CD4-positive, alpha-beta T cell treated with Interleukin-21 for 1 hour (primary cell): ENCODE measurements at regions not wholly inside any gene's neighbourhood (a gene's known extent, or its start where the extent isn't known, plus 50 kb on each side); places are given as distances from the start of the nearest gene placed in this dataset.
"Not testable (repeated sequence)": the region's sequence is repeated elsewhere in the genome, so short reads cannot be mapped to it uniquely, and the experiment has no call there.

Experiments used
- DNase-seq: peaks from one replicate; pipeline ENCODE4 v3.0.0-alpha.2; 2020

GRCh38 chr3:137121704-137122314, 164.0 kb downstream of the IL20RB start:
- no peak for DNase-seq

DNA sequence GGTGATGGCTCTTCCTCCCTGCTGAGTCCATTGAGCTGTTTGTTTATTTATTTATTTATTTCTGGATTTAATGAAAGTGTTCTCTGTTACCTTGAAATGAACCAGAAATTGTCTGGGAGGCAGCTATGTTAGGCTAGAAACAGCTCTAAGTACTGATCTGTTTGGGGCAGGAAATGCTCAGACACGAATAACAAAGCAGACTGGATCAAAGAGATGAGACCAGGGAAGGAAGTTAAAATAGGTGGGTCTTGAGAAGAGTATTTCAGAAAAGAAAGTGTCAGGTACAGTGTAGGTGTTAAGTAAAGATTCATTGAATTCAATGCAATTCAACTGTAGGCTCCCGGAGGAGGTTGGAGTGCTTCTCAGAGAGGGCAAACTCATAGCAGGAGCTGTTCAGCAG, 173.3 kb downstream of the IL20RB start:
- DNase-seq = no peak

DNA sequence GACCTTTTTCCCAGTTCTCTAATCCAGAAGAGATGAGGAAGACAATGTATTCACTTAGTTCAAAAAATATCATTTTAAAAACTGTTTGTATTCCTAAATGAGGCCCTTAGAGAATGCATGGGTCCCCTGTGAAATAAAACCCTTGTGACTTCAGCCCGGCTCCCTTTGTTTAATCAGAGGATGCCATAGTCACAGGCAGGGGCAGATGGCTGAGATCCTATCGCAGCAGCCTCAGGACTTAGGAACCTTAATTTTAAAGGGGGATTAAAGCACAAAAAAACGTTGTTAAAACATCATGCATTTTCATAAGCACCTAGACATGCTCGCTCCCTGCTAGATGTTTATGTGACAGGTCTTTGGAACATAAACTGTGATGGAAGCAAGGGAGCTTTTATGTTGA, 176.6 kb downstream of the IL20RB start:
- no peak for DNase-seq

GRCh38 chr3:137148406-137148805, 190.6 kb downstream of the IL20RB start:
- no peak for DNase-seq

- no peak for DNase-seq
Observed at GRCh38 chr3:137148917-137149316, 191.1 kb downstream of the IL20RB start.

GRCh38 chr3:137150825-137151224, 193.0 kb downstream of the IL20RB start:
- DNase-seq = no peak

- not testable (repeated sequence) for DNase-seq
Observed at GRCh38 chr3:137153046-137153445, 195.3 kb downstream of the IL20RB start.

DNA sequence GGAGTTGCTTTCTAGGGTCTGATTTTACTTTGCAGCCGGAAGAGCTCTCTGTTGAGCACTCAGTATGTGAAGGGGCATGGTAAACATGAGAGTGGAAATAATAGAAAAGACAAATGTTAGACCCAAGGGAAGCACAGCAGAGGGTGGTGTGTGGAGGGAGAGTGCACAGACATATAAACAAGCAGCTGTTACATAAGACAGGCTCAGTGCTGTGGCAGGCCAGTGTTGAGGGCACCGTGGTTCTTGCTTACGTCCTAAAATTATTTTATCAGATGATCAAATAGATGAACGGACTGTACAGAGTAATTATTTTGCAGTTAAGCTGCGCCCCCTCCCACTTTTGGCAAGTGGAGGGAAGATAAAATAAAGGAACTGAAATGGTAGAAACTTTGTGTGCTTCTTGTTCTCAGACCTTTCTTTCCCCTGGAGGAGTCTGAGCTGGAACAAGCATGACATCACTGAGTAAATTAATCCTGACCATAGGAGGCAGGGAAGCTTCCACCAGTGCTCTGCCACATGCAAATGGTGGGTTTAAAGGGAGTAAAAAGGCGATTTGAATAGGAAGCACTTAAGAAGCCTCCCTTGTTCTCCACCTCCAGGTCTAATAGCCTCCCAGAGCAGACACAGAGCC, 205.6 kb downstream of the IL20RB start:
- no peak for DNase-seq

GRCh38 chr3:137163958-137164357, 206.2 kb downstream of the IL20RB start:
- DNase-seq = no peak

DNA sequence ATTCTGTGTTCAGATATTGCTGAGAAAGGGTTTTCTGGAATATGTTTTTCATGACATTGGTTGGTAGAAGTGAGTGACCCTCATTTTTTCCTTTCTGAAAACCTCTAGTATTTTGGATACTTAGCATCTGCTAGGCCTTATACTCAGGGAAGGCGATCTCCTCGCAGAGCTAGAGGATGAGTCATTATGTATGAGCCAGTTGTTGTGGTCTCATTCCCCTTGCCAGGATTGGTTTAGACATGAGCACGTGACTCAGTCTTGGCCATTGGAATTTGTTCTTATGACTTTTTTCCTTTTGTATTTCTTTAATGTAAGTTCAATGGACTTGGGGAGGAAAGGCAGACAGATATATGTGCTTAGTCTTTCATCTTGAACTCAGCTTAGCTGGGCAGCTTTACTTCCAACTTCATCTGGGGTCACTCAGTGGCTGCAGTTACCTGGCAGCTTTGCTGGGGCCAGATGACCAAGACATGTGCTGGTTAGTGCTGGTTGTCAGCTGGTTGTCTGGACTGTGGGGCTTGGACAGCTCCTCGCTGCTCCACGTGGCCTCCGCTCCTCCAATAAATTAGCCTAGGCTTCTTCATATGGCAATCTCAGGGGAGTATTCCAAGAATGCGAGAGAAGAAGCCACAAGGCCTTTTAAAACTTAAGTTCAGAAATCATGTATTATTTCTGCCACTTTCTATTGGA, 207.5 kb downstream of the IL20RB start:
- DNase-seq = no peak

DNA sequence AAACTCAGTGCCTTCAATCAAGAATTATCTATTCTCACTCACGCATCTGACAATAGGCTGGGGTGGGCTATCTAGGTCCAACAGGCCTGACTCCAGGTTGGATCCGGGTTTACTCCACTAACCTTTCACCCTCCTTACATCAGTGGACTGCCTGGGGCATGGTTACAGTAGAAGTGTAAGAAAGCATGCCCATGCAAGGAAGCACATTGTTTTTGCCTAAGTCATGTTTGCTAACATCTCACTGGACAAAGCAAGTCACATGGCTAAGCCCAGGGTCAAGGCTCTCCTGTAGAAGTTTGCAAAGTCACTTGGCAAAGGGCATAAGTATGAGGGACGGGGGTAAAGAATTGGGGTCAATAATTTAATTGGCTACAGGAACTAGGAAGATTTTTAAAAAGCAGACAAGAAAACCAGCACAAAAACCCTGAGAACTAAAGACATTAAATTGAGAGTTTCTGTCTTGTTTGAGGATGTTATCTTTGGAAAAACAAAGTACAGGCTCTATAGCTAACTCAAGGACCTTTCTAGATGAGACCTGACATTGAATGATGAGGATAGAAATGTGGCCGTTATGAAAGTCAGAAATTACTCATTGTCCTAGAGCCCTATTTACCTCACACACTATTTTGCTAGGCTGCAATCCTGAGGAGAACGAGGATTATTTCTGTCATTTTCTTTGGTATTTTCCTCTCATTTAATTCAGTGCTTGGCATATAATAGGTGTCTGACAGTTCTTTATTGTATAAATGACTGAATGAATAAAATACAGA, 214.2 kb downstream of the IL20RB start:
- DNase-seq = no peak

GRCh38 chr3:137172728-137173127, 214.9 kb downstream of the IL20RB start:
- no peak for DNase-seq

DNA sequence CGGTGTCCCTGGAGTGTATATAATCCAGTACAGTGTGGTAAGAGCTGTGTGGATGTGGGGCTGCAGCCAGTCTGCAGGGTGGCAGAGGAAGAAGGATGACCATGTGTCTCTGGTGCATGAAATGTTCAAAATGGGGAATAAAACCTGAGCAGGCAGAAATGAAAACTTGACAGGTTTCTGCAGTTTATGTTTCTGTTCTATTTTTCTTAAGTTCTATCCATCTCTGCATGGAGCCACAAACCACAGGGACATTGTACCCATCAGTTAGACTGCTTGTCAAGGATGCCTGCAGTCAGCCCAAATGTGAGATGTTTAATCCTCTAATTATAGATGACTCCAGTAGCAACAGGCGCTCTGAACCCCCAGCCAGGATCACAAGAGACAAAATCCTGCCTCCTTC, 216.7 kb downstream of the IL20RB start:
- DNase-seq = no peak

DNA sequence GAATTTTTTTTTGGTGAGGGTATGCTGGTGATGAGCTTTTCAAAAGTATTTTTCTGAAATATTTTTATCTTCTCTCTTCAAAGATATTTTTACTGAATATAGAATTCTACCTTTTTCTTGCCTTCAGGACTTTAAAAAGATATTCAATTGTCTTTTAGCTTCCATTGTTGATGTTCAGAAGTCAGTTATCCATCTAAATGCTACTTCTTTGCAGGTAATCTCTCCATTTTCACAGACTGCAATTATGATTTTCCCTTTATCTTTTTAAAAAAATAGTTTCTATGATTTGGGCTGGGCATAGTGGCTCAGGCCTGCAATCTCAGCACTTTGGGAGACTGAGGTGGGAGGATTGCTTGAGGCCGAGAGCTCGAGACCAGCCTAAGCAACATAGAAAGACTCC, 222.4 kb downstream of the IL20RB start:
- no peak for DNase-seq

DNA sequence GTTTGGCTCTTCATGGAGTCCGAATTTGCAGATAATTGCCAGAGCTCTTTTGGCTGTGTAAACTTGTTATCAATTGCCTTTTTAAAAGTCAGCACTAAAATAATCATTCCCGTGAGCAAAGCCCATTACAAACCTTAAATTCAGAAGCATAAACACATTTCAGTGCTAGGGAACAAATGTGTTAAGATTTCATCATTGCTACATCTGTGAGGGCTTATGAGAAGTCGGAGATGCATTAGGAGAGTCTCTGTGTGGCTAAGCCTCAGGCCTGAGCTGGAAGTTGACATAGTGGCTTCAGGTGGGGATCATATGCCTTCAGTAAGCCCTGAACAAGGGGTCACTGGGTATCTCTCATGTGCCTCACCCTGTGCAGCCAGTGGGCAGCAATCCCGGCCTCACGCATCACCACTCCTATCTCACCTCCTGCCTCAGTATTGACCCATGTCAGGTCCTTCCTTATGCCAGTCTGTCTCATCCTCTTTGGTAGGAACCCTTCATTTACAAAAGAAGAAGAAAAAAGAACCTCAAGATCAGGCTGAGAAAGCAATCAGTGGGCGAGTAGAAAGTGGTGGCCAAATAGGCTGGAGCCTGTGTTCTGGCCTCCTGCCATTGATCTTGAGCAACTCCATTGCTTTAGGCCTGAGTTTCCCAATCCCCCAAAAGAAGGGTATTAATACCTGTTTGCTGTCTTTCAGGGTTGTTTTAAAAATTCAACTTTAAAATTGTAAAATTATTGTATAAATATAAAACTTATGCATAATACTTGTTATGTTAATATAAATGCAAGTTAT, 233.5 kb downstream of the IL20RB start:
- no peak for DNase-seq

GRCh38 chr3:137191951-137192350, 234.2 kb downstream of the IL20RB start:
- no peak for DNase-seq

- DNase-seq = no peak
Observed at GRCh38 chr3:137194301-137194700, 236.5 kb downstream of the IL20RB start.

DNA sequence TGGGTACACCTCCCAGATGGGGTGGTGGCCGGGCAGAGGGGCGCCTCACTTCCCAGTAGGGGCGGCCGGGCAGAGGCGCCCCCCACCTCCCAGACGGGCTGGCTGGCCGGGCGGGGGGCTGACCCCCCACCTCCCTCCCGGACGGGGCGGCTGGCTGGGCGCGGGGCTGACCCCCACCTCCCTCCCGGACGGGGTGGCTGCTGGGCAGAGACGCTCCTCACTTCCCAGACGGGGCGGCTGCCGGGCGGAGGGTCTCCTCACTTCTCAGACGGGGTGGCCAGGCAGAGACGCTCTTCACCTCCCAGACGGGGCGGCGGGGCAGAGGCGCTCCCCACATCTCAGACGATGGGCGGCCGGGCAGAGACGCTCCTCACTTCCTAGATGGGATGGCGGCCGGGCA, 240.6 kb downstream of the IL20RB start:
- DNase-seq = not testable (repeated sequence)

- no peak for DNase-seq
Observed at GRCh38 chr3:137199678-137200077, 241.9 kb downstream of the IL20RB start.

- DNase-seq = no peak
Observed at GRCh38 chr3:137201066-137201465, 243.3 kb downstream of the IL20RB start.

DNA sequence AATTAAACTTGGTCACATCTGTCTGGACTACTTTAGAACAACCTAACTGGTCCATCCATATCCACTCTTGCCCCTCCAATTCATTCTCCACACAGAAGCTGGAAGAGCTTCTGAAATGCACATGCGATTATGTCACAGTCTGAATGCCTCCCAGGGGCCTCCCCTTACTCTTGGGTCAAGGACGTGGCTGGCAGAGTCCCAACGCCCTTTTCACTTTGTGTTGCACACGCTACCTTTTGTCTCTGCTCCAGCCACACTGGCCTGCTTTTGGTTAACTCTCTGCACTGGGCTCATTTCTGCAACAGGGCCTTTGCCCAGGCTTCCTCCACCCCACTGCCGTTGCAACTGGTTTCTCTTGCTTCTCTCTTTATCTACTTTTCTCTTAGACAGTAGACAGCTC, 245.2 kb downstream of the IL20RB start:
- DNase-seq = no peak

DNA sequence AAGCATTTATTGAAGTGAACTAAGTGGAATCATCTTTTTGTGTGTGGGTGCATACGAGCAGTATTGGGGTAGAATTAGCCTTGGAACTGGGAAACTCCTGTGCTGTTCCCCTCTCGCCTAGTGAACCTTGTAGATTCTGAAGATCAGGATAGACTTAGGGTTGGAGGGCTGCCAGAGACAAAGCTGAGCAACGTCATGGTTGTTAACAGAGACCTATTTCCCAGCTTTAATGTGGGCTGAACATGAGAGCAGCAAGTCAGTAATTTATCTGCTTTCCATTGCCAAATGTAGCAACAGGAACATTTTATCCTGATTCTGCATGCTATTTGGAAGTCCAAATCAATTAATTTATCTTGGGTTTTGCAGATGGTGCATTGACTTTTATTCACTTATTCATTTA, 246.6 kb downstream of the IL20RB start:
- no peak for DNase-seq
